WI38 (cell line): ENCODE measurements at regions not wholly inside any gene's neighbourhood (a gene's known extent, or its start where the extent isn't known, plus 50 kb on each side); places are given as distances from the start of the nearest gene placed in this dataset.

Source experiments
- H3K4me3 ChIP-seq: 2 replicates; pipeline ENCODE4 v1.5.1; 2011; ENCODE audit warnings: low read depth, mild to moderate bottlenecking, control low read depth, low read length
- TF ChIP-seq, protein P1 (sequence below): IDR thresholded peaks from 2 replicates; pipeline ENCODE4 v1.5.1; 2012; ENCODE audit warnings: low read depth, mild to moderate bottlenecking, control low read depth, low read length

GRCh38 chr16:85556456-85557082 lies 56.6 kb upstream of the GSE1 start:
- peak overlapping the region; percentile 76 for H3K4me3 ChIP-seq
- TF ChIP-seq, protein P1, sequence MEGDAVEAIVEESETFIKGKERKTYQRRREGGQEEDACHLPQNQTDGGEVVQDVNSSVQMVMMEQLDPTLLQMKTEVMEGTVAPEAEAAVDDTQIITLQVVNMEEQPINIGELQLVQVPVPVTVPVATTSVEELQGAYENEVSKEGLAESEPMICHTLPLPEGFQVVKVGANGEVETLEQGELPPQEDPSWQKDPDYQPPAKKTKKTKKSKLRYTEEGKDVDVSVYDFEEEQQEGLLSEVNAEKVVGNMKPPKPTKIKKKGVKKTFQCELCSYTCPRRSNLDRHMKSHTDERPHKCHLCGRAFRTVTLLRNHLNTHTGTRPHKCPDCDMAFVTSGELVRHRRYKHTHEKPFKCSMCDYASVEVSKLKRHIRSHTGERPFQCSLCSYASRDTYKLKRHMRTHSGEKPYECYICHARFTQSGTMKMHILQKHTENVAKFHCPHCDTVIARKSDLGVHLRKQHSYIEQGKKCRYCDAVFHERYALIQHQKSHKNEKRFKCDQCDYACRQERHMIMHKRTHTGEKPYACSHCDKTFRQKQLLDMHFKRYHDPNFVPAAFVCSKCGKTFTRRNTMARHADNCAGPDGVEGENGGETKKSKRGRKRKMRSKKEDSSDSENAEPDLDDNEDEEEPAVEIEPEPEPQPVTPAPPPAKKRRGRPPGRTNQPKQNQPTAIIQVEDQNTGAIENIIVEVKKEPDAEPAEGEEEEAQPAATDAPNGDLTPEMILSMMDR: no peak

DNA sequence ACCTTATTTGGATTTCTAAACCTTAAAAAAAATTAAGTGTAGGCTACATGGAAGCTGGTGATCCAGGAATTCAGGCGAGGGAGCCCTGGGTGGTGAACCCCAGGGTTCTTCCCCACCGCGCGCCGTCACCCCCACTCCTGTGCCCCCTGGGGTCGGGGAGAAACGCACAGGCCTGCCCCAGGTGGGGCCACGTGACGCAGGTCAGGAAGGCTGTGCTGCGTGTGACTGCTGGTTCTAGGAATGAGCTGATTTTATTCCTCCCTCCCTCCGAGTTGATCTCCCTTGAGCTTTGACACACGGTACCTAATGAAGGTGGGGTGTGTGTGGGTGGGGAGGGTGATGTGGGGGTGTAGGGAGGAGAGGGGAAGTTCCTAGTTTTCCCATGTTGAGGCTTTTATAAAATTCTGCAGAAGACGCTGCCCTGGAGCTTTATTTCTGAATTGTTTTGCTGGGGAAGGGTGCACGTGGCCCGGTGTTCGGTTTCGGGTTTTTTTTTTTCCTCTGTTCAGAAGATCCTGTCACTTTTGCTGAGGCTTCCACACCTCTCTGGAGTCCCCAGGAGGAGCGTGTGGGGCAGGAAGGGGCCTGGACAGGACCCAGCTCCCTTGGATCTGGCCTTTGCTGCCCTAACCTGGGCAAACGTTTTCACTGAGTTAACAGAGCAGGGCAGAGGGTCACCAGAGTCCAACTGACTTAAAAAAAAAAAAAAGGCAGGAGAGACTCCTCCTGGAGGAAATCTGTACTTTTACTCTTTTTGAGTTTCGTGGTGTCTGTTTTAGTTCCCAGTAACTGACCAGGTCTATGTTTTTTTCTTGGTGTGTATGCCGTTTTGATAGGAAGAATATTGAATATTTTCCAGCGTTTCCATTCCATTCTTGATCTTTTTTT lies 55.8 kb upstream of the GSE1 start:
- peak overlapping the region; percentile 76 for H3K4me3 ChIP-seq
- TF ChIP-seq, protein P1: no peak

GRCh38 chr16:85557971-85558657 lies 55.0 kb upstream of the GSE1 start:
- TF ChIP-seq, protein P1: no peak
- peak overlapping the region; percentile 76 for H3K4me3 ChIP-seq

- TF ChIP-seq, protein P1: no peak
- no peak overlapping the region for H3K4me3 ChIP-seq
These were observed 52.2 kb upstream of the GSE1 start for GRCh38 chr16:85560932-85561247.

- TF ChIP-seq, protein P1: no peak
- no peak overlapping the region for H3K4me3 ChIP-seq
These were observed 51.7 kb upstream of the GSE1 start for GRCh38 chr16:85561248-85562092.

GRCh38 chr16:85562093-85562786 lies 50.9 kb upstream of the GSE1 start:
- TF ChIP-seq, protein P1: no peak

More at GRCh38 chr16:85562093-85562786, 50.9 kb upstream of the GSE1 start:
- no peak overlapping the region for H3K4me3 ChIP-seq
